Peyer's patch (tissue), 4 donors: ENCODE measurements at regions not wholly inside any gene's neighbourhood (a gene's known extent, or its start where the extent isn't known, plus 50 kb on each side); places are given as distances from the start of the nearest gene placed in this dataset.

Experiments
- CTCF ChIP-seq, 6 experiments: fragments of 450-650 bp in 4 of 6; fragments of 200-600 bp in 2 of 6; sonication (generic) in 1 of 6; IDR thresholded peaks; one replicate each; pipeline ENCODE4 v1.5.1; 2017 to 2019; ENCODE audit warnings: antibody characterized with exemption in 6 of 6, mild to moderate bottlenecking in 3 of 6, moderate library complexity in 1 of 6
- POLR2A ChIP-seq, 2 donors: fragments of 450-650 bp; IDR thresholded peaks; one replicate each; pipeline ENCODE4 v1.5.1; 2017; ENCODE audit warnings: antibody characterized with exemption in 2 of 2, mild to moderate bottlenecking in 2 of 2, moderate library complexity in 2 of 2

GRCh38 chr6:4678506-4679300 lies 97.5 kb upstream of the CDYL start:
- TF ChIP-seq CTCF (IDR thresholded peaks at IDR 0.05) (no peak), POLR2A (IDR thresholded peaks at IDR 0.05) (no peak)
